Stimulated activated CD4-positive, alpha-beta T cell treated with anti-CD3 and anti-CD28 coated beads, Interleukin-15, amount 100 ng/mL, for 48 hours (primary cell): ENCODE measurements at regions not wholly inside any gene's neighbourhood (a gene's known extent, or its start where the extent isn't known, plus 50 kb on each side); places are given as distances from the start of the nearest gene placed in this dataset.

Experiments used
- DNase-seq, 2 donors: peaks; one replicate each; pipeline ENCODE4 v3.0.0-alpha.2; 2020; ENCODE audit warnings: low read depth in 2 of 2

GRCh38 chr6:6522709-6523108, 65.8 kb upstream of the LY86 start:
- DNase-seq, result no peak

GRCh38 chr6:6524951-6525350, 63.6 kb upstream of the LY86 start:
- no peak for DNase-seq

GRCh38 chr6:6525933-6526332, 62.6 kb upstream of the LY86 start:
- DNase-seq, result no peak

- DNase-seq, result no peak
Measured at GRCh38 chr6:6529275-6529674, 59.2 kb upstream of the LY86 start.

- DNase-seq, result no peak
Measured at GRCh38 chr6:6533176-6533575, 55.3 kb upstream of the LY86 start.

- no peak for DNase-seq
Measured at GRCh38 chr6:6534399-6534798, 54.1 kb upstream of the LY86 start.

GRCh38 chr6:6537488-6538260, 50.8 kb upstream of the LY86 start:
- no peak for DNase-seq

- DNase-seq, result no peak
Measured at GRCh38 chr6:6538261-6538660, 50.3 kb upstream of the LY86 start.
